Heart left ventricle (tissue), 13 donors: ENCODE measurements at regions not wholly inside any gene's neighbourhood (a gene's known extent, or its start where the extent isn't known, plus 50 kb on each side); places are given as distances from the start of the nearest gene placed in this dataset.

Source experiments
- CTCF ChIP-seq, 12 donors: fragments of 200-600 bp; sonication (generic) in 4 of 12; IDR thresholded peaks; one replicate each; pipeline versions ENCODE4 v1.5.0 to v1.8.0; 2018 to 2022; ENCODE audit warnings: antibody characterized with exemption in 12 of 12, mild to moderate bottlenecking in 5 of 12
- POLR2A ChIP-seq, 2 donors: fragments of 450-650 bp; IDR thresholded peaks; one replicate each; pipeline ENCODE4 v1.6.1; 2017; ENCODE audit warnings: antibody characterized with exemption in 2 of 2, mild to moderate bottlenecking in 2 of 2, moderate library complexity in 2 of 2
- donor health status: ischemic (EF 13 %, LVEDD 7.1; RV severe dilation, severe dysfunction).
- donor health status: DM: no; HTN: yes; CAD: no.
- donor health status: DM: no; HTN: no; CAD: no.
- donor health status: ischemic (EF 25% LVEDD 6.9; RV normal size, moderate dysfunction).
- donor health status: ischemic (EF 25% LVEDD 5.7; RV mildly dilated, moderate dysfunction).
- donor health status: ischemic (EF 35%, LVEDD 5.7; RV mildly dilated, moderate dysfunction).
- donor health status: nonischemic (EF 11% LVEDD 7.7; RV severe dilation, severe dysfunction).
- donor health status: DM: yes; HTN: yes; CAD: no.
- donor health status: PGD.
- donor health status: ischemic (EF 29% LVEDD 5.4; RV normal size, mild dysfunction).
- donor health status: nonischemic (EF 23%, LVEDD 6.1; RV moderate dilation, normal function).

- TF ChIP-seq CTCF (IDR thresholded peaks at IDR 0.05) (no peak), POLR2A (IDR thresholded peaks at IDR 0.05) (no peak)
Measured at GRCh38 chr1:143689781-143690180, 282.0 kb downstream of the FAM72C start.
